Fibroblast of lung (primary cell): ENCODE measurements at regions not wholly inside any gene's neighbourhood (a gene's known extent, or its start where the extent isn't known, plus 50 kb on each side); places are given as distances from the start of the nearest gene placed in this dataset.

Experiments
- DNase-seq, 2 donors: peaks; one replicate each; pipeline versions ENCODE4 v3.0.0 to v3.0.0-alpha.2; 2010; ENCODE audit warnings: low read depth in 2 of 2
- H2AFZ ChIP-seq: 2 replicates; pipeline ENCODE4 v1.5.1; 2012; ENCODE audit warnings: low read length, control low read depth, inconsistent platforms
- H3K27ac ChIP-seq: 2 replicates; pipeline ENCODE4 v1.5.1; 2011; ENCODE audit warnings: low read length, control low read depth; ENCODE audit not compliant: insufficient read depth
- H3K27me3 ChIP-seq: 2 replicates; pipeline ENCODE4 v1.5.1; 2011; ENCODE audit warnings: mild to moderate bottlenecking, low read length; ENCODE audit not compliant: control insufficient read depth, insufficient read depth
- H3K36me3 ChIP-seq: 2 replicates; pipeline ENCODE4 v1.5.1; 2011; ENCODE audit warnings: low read length; ENCODE audit not compliant: control insufficient read depth, insufficient read depth
- H3K4me1 ChIP-seq: 2 replicates; pipeline ENCODE4 v1.5.1; 2011; ENCODE audit warnings: low read length; ENCODE audit not compliant: control insufficient read depth, insufficient read depth; ENCODE audit errors: extremely low read depth
- H3K4me2 ChIP-seq: 2 replicates; pipeline ENCODE4 v1.5.1; 2011; ENCODE audit warnings: low read length, control low read depth; ENCODE audit not compliant: insufficient read depth; ENCODE audit errors: extremely low read depth
- H3K4me3 ChIP-seq, 4 experiments: fragments of 200-600 bp in 1 of 4; sonication (generic) in 1 of 4; replicated peaks in 1 of 4; 2 replicates each; pipeline ENCODE4 v1.5.1; 2011 to 2016; ENCODE audit warnings: low read length in 4 of 4, low read depth in 3 of 4, mild to moderate bottlenecking in 3 of 4, control low read depth in 2 of 4, inconsistent platforms in 1 of 4, mixed read lengths in 1 of 4; ENCODE audit not compliant: insufficient read depth in 1 of 4; ENCODE audit errors: control extremely low read depth in 1 of 4
- H3K79me2 ChIP-seq: 2 replicates; pipeline ENCODE4 v1.5.1; 2012; ENCODE audit warnings: mild to moderate bottlenecking, low read length, inconsistent platforms; ENCODE audit not compliant: control insufficient read depth, insufficient read depth
- H3K9ac ChIP-seq: 2 replicates; pipeline ENCODE4 v1.5.1; 2011; ENCODE audit warnings: mild to moderate bottlenecking, low read length, control low read depth; ENCODE audit not compliant: insufficient read depth
- H3K9me3 ChIP-seq: 2 replicates; pipeline ENCODE4 v1.5.1; 2012; ENCODE audit warnings: low read depth, low read length; ENCODE audit not compliant: control insufficient read depth, insufficient read depth
- H4K20me1 ChIP-seq: 2 replicates; pipeline ENCODE4 v1.5.1; 2011; ENCODE audit warnings: low read length; ENCODE audit not compliant: control insufficient read depth, insufficient read depth; ENCODE audit errors: extremely low read depth
- EZH2 ChIP-seq: IDR thresholded peaks from 2 replicates; pipeline ENCODE4 v1.5.1; 2012; ENCODE audit warnings: low read length, control low read depth, mild to moderate bottlenecking; ENCODE audit errors: missing control alignments
- TF ChIP-seq, protein P1 (sequence below), 2 donors: IDR thresholded peaks in 1 of 2; conservative IDR thresholded peaks in 1 of 2; 1 replicate in 1 of 2; 2 replicates in 1 of 2; pipeline ENCODE4 v1.5.1; 2011 to 2012; ENCODE audit warnings: low read length in 2 of 2, control low read depth in 1 of 2, inconsistent platforms in 1 of 2, low read depth in 1 of 2, mild to moderate bottlenecking in 1 of 2

DNA sequence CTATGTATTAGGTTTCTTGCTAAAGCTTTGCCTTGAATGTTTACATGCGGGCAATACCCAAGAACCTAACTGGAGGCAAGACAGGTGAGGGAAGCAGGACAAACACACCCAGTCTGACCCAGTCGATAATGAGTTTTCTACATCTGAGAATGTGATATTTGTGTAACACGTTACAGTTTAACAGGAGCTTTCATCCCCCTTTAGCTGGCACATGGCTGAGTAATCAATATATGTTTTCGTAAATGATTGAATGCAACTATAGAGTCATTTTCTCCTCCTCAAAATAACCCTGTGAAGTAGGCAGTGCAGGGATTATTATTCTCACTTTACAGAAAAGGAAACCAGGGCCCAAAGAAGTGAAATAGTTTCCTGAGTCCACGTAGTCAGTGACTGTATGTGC is 84.7 kb upstream of the HTR4 start:
- H3K9me3 ChIP-seq: no peaks in the 10 kb centered on the region

DNA sequence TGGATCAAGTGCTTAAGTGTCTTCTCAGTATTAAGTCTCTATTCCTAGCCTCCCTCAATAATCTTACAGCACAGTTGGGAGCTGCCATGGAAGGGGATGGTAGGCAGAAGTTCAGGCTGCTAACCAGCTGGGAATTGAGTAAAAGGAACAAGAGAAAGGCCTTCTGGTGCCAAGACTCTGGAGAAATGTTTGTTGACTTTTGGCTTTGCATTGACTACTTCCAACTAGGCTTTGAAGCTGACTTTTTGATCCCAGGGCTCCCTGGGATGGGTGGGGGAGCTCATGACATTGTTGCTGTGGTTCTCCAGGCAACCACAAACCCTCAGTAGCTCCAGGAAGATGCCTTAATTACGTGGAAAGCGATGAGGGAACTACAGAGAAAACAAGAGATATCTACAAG is 85.2 kb upstream of the HTR4 start:
- no peak overlapping the region for H3K27ac ChIP-seq

More for the DNA sequence above, 84.7 kb upstream of the HTR4 start:
- H2AFZ ChIP-seq: no peak overlapping the region
- H3K4me1 ChIP-seq: peaks cover 3% of the 10 kb centered on the region
- H3K4me2 ChIP-seq: no peak overlapping the region
- no peak overlapping the region for H3K4me3 ChIP-seq
- no peak for DNase-seq
- H3K9ac ChIP-seq: no peak overlapping the region
- no peak overlapping the region for H3K27ac ChIP-seq
- no peaks in the 10 kb centered on the region for H4K20me1 ChIP-seq
- H3K36me3 ChIP-seq: no peaks in the 10 kb centered on the region
- TF ChIP-seq, protein P1, sequence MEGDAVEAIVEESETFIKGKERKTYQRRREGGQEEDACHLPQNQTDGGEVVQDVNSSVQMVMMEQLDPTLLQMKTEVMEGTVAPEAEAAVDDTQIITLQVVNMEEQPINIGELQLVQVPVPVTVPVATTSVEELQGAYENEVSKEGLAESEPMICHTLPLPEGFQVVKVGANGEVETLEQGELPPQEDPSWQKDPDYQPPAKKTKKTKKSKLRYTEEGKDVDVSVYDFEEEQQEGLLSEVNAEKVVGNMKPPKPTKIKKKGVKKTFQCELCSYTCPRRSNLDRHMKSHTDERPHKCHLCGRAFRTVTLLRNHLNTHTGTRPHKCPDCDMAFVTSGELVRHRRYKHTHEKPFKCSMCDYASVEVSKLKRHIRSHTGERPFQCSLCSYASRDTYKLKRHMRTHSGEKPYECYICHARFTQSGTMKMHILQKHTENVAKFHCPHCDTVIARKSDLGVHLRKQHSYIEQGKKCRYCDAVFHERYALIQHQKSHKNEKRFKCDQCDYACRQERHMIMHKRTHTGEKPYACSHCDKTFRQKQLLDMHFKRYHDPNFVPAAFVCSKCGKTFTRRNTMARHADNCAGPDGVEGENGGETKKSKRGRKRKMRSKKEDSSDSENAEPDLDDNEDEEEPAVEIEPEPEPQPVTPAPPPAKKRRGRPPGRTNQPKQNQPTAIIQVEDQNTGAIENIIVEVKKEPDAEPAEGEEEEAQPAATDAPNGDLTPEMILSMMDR (conservative IDR thresholded peaks at IDR 0.05 in 1 of 2, IDR thresholded peaks at IDR 0.05 in 1 of 2; ENCODE audit: low read depth in 1 of 2, low read length in 2 of 2): no peak
- TF ChIP-seq EZH2: no peak
- H3K27me3 ChIP-seq: no peaks in the 10 kb centered on the region
- no peaks in the 10 kb centered on the region for H3K79me2 ChIP-seq

DNA sequence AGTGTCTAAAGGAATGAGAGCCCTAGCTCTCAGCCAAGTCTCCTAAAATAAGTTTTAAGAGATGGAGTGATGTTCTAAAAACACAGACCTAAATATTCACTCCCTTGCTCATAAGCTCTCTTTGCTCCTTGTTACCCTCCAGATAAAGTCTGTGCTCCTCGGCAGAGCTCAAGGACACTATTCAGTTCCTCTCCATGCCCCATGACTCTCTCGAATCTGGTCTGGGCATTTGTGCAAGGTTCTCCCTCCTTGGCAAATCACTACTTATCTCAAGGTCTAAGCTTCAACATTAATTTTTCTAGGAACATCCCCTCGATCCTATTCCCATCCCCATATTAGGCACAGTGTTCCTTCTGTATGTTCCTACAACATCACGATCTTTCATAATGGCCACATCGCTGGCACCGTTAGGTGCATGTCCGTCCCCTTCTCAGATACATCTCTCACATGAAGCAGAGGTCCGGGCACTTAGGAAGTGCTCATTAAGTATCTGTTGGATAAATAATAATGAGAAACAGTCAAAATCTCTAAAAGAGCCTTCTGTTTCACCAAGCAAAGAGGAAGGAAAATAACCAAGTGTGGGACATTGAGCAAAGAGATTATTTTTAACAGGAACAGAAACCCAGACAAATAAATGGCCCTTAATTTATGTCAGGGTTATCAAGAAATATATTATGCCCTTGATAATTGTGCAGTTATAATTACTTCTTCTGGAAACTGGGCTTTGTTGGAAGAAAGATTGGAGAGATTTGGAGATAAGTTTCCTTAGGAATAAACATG is 85.9 kb upstream of the HTR4 start:
- TF ChIP-seq, protein P1 (conservative IDR thresholded peaks at IDR 0.05 in 1 of 2, IDR thresholded peaks at IDR 0.05 in 1 of 2; ENCODE audit: low read depth in 1 of 2, low read length in 2 of 2): no peak
- TF ChIP-seq EZH2: no peak
- Histone ChIP-seq H2AFZ (no peak overlapping the region), H3K4me3 (no peak overlapping the region), H3K9ac (no peak overlapping the region), H3K9me3 (no peaks in the 10 kb centered on the region), H3K36me3 (no peaks in the 10 kb centered on the region), H3K4me2 (no peak overlapping the region), H3K27ac (no peak overlapping the region), H3K27me3 (no peaks in the 10 kb centered on the region), H3K79me2 (no peaks in the 10 kb centered on the region), H4K20me1 (no peaks in the 10 kb centered on the region), H3K4me1 (peaks cover 3% of the 10 kb centered on the region)
- no peak for DNase-seq

More for the DNA sequence above, 85.2 kb upstream of the HTR4 start:
- H4K20me1 ChIP-seq: no peaks in the 10 kb centered on the region
- H3K9me3 ChIP-seq: no peaks in the 10 kb centered on the region
- H3K4me2 ChIP-seq: no peak overlapping the region
- H3K27me3 ChIP-seq: no peaks in the 10 kb centered on the region
- no peak overlapping the region for H3K9ac ChIP-seq
- peaks cover 3% of the 10 kb centered on the region for H3K4me1 ChIP-seq
- peak; percentile 51 to 90 for DNase-seq
- no peaks in the 10 kb centered on the region for H3K79me2 ChIP-seq
- H2AFZ ChIP-seq: no peak overlapping the region
- no peak overlapping the region for H3K4me3 ChIP-seq
- no peaks in the 10 kb centered on the region for H3K36me3 ChIP-seq
- no peak for TF ChIP-seq EZH2
- TF ChIP-seq, protein P1 (conservative IDR thresholded peaks at IDR 0.05 in 1 of 2, IDR thresholded peaks at IDR 0.05 in 1 of 2; ENCODE audit: low read depth in 1 of 2, low read length in 2 of 2): no peak
